Thymus (tissue), 11 donors: ENCODE measurements at regions not wholly inside any gene's neighbourhood (a gene's known extent, or its start where the extent isn't known, plus 50 kb on each side); places are given as distances from the start of the nearest gene placed in this dataset.
"Not testable (repeated sequence)": the region's sequence is repeated elsewhere in the genome, so short reads cannot be mapped to it uniquely, and the experiment has no call there.

Experiments used
- DNase-seq, 9 donors: peaks; one replicate each; pipeline ENCODE4 v3.0.0-alpha.2; 2013; ENCODE audit warnings: low spot score in 9 of 9, low read depth in 6 of 9, missing footprints in 1 of 9
- H3K27ac ChIP-seq, 2 donors: one replicate each; pipeline ENCODE4 v1.5.1; 2013; ENCODE audit warnings: control low read depth in 1 of 2, low read depth in 1 of 2, low read length in 1 of 2, mild to moderate bottlenecking in 1 of 2, moderate library complexity in 1 of 2
- H3K27me3 ChIP-seq, 2 donors: one replicate each; pipeline ENCODE4 v1.5.1; 2013; ENCODE audit warnings: low read length in 1 of 2; ENCODE audit not compliant: control insufficient read depth in 2 of 2, insufficient read depth in 1 of 2
- H3K36me3 ChIP-seq, 2 donors: one replicate each; pipeline ENCODE4 v1.5.1; 2013; ENCODE audit warnings: low read length in 1 of 2, mild to moderate bottlenecking in 1 of 2, moderate library complexity in 1 of 2; ENCODE audit not compliant: control insufficient read depth in 2 of 2, insufficient read depth in 2 of 2
- H3K4me1 ChIP-seq, 2 donors: one replicate each; pipeline ENCODE4 v1.5.1; 2013; ENCODE audit warnings: low read length in 2 of 2; ENCODE audit not compliant: control insufficient read depth in 2 of 2, insufficient read depth in 2 of 2
- H3K4me3 ChIP-seq, 2 donors: one replicate each; pipeline ENCODE4 v1.5.1; 2013; ENCODE audit warnings: low read length in 2 of 2, control low read depth in 1 of 2, mild to moderate bottlenecking in 1 of 2
- H3K9me3 ChIP-seq, 2 donors: one replicate each; pipeline ENCODE4 v1.5.1; 2013; ENCODE audit warnings: low read length in 1 of 2, mild to moderate bottlenecking in 1 of 2; ENCODE audit not compliant: control insufficient read depth in 2 of 2, insufficient read depth in 1 of 2
- WGBS: extraction: QIAGEN DNeasy Blood & Tissue Kit; methylation state at CpG from one replicate; pipeline ENCODE4 v1.1.7; 2013; 5-methylcytosine and 5-hydroxymethylcytosine counted together
- donor health status: healthy.

GRCh38 chr3:65268426-65268825 lies 580.6 kb upstream of the ADAMTS9 start:
- Histone ChIP-seq H3K4me1 (no peaks in the 10 kb centered on the region), H3K9me3 (no peaks in the 10 kb centered on the region), H3K27ac (no peak overlapping the region), H3K27me3 (no peaks in the 10 kb centered on the region), H3K4me3 (no peak overlapping the region), H3K36me3 (no peaks in the 10 kb centered on the region)
- WGBS = 87% methylated on average over 1 of the region's 1 CpG
- DNase-seq = no peak

- H3K27ac ChIP-seq = no peak overlapping the region
- WGBS = 72% methylated on average over 4 of the region's 4 CpGs
- no peaks in the 10 kb centered on the region for H3K4me1 ChIP-seq
- H3K4me3 ChIP-seq = no peak overlapping the region
- H3K9me3 ChIP-seq = no peaks in the 10 kb centered on the region
- no peaks in the 10 kb centered on the region for H3K36me3 ChIP-seq
- DNase-seq = no peak
- H3K27me3 ChIP-seq = no peaks in the 10 kb centered on the region
Observed at GRCh38 chr3:65265942-65266590, 578.3 kb upstream of the ADAMTS9 start.

GRCh38 chr3:65265511-65265910 lies 577.7 kb upstream of the ADAMTS9 start:
- Histone ChIP-seq H3K36me3 (no peaks in the 10 kb centered on the region), H3K9me3 (no peaks in the 10 kb centered on the region), H3K4me3 (no peak overlapping the region), H3K4me1 (no peaks in the 10 kb centered on the region), H3K27me3 (no peaks in the 10 kb centered on the region), H3K27ac (no peak overlapping the region)
- DNase-seq = no peak
- WGBS = 95% methylated on average over 4 of the region's 4 CpGs

- no peak overlapping the region for H3K4me3 ChIP-seq
- H3K27ac ChIP-seq = no peak overlapping the region
- no peak for DNase-seq
- no peaks in the 10 kb centered on the region for H3K36me3 ChIP-seq
- WGBS = 82% methylated on average over 5 of the region's 5 CpGs
- no peaks in the 10 kb centered on the region for H3K9me3 ChIP-seq
- H3K27me3 ChIP-seq = no peaks in the 10 kb centered on the region
- no peaks in the 10 kb centered on the region for H3K4me1 ChIP-seq
Observed at GRCh38 chr3:65262548-65262947, 574.7 kb upstream of the ADAMTS9 start.

- WGBS = 64% methylated on average over 1 of the region's 1 CpG
- H3K4me3 ChIP-seq = no peak overlapping the region
- H3K9me3 ChIP-seq = no peaks in the 10 kb centered on the region
- DNase-seq = no peak
- no peaks in the 10 kb centered on the region for H3K27me3 ChIP-seq
- no peaks in the 10 kb centered on the region for H3K36me3 ChIP-seq
- no peaks in the 10 kb centered on the region for H3K4me1 ChIP-seq
- no peak overlapping the region for H3K27ac ChIP-seq
Observed at GRCh38 chr3:65259946-65260345, 572.1 kb upstream of the ADAMTS9 start.

GRCh38 chr3:65252914-65253313 lies 565.1 kb upstream of the ADAMTS9 start:
- H3K4me1 ChIP-seq, H3K9me3 ChIP-seq, H3K27me3 ChIP-seq, DNase-seq, H3K4me3 ChIP-seq, H3K36me3 ChIP-seq, H3K27ac ChIP-seq: not testable (repeated sequence)
- 94% methylated on average over 3 of the region's 3 CpGs for WGBS

- Histone ChIP-seq H3K4me1 (no peaks in the 10 kb centered on the region), H3K9me3 (no peaks in the 10 kb centered on the region), H3K4me3 (no peak overlapping the region), H3K27ac (no peak overlapping the region), H3K36me3 (no peaks in the 10 kb centered on the region), H3K27me3 (no peaks in the 10 kb centered on the region)
- DNase-seq = no peak
Observed at GRCh38 chr3:65252266-65252665, 564.5 kb upstream of the ADAMTS9 start.

- Histone ChIP-seq H3K4me3 (no peak overlapping the region), H3K36me3 (no peaks in the 10 kb centered on the region), H3K9me3 (no peaks in the 10 kb centered on the region), H3K27me3 (no peaks in the 10 kb centered on the region), H3K4me1 (no peaks in the 10 kb centered on the region), H3K27ac (no peak overlapping the region)
- 31% methylated on average over 2 of the region's 2 CpGs for WGBS
- peak in 1 of 9 donors; percentile 0 for DNase-seq
Observed at GRCh38 chr3:65251375-65251774, 563.6 kb upstream of the ADAMTS9 start.

GRCh38 chr3:65246561-65246960 lies 558.8 kb upstream of the ADAMTS9 start:
- Histone ChIP-seq H3K36me3 (no peaks in the 10 kb centered on the region), H3K27ac (no peak overlapping the region), H3K4me3 (no peak overlapping the region), H3K9me3 (no peaks in the 10 kb centered on the region), H3K4me1 (no peaks in the 10 kb centered on the region), H3K27me3 (no peaks in the 10 kb centered on the region)
- 53% methylated on average over 6 of the region's 6 CpGs for WGBS
- no peak for DNase-seq
